Fibroblast of pulmonary artery (primary cell): ENCODE measurements at regions not wholly inside any gene's neighbourhood (a gene's known extent, or its start where the extent isn't known, plus 50 kb on each side); places are given as distances from the start of the nearest gene placed in this dataset.

ENCODE experiments used
- DNase-seq: peaks from one replicate; pipeline ENCODE4 v3.0.0-alpha.2; 2010; ENCODE audit warnings: low read depth
- H3K4me3 ChIP-seq: replicated peaks from 2 replicates; pipeline ENCODE4 v1.5.1; 2011; ENCODE audit warnings: low read depth, mild to moderate bottlenecking, control low read depth, low read length, moderate library complexity
- CTCF ChIP-seq: IDR thresholded peaks from 2 replicates; pipeline ENCODE4 v1.5.1; 2011; ENCODE audit warnings: mild to moderate bottlenecking, control low read depth, low read length, inconsistent platforms; ENCODE audit errors: missing control alignments

- no peak for DNase-seq
- H3K4me3 ChIP-seq = no peak overlapping the region
- TF ChIP-seq CTCF = no peak
Measured at GRCh38 chr9:108634672-108635462, 220.9 kb downstream of the ACTL7B start.

GRCh38 chr9:108634204-108634603 lies 221.6 kb downstream of the ACTL7B start:
- no peak for TF ChIP-seq CTCF
- DNase-seq = peak; percentile 18
- H3K4me3 ChIP-seq = no peak overlapping the region

- DNase-seq = no peak
- no peak for TF ChIP-seq CTCF
- no peak overlapping the region for H3K4me3 ChIP-seq
Measured at GRCh38 chr9:108631496-108632285, 224.1 kb downstream of the ACTL7B start.

GRCh38 chr9:108628316-108628715 lies 227.5 kb downstream of the ACTL7B start:
- DNase-seq = no peak
- no peak for TF ChIP-seq CTCF
- H3K4me3 ChIP-seq = no peak overlapping the region

GRCh38 chr9:108626743-108627142 lies 229.0 kb downstream of the ACTL7B start:
- TF ChIP-seq CTCF = no peak
- H3K4me3 ChIP-seq = no peak overlapping the region
- no peak for DNase-seq

GRCh38 chr9:108621991-108622855 lies 233.6 kb downstream of the ACTL7B start:
- H3K4me3 ChIP-seq = no peak overlapping the region
- TF ChIP-seq CTCF = no peak
- peak; percentile 64 for DNase-seq
